GM12875 (cell line): ENCODE measurements at regions not wholly inside any gene's neighbourhood (a gene's known extent, or its start where the extent isn't known, plus 50 kb on each side); places are given as distances from the start of the nearest gene placed in this dataset.

Experiments used
- H3K4me3 ChIP-seq: one replicate; pipeline ENCODE4 v1.5.1; 2011; ENCODE audit warnings: low read depth, low read length, control low read depth
- CTCF ChIP-seq: IDR thresholded peaks from 2 replicates; pipeline ENCODE4 v1.5.1; 2011; ENCODE audit warnings: low read depth, mild to moderate bottlenecking, control low read depth, inconsistent platforms, low read length, moderate library complexity, borderline replicate concordance; ENCODE audit not compliant: insufficient read depth

GRCh38 chr10:123284022-123284421, 129.8 kb downstream of the BUB3 start:
- H3K4me3 ChIP-seq = no peak overlapping the region
- TF ChIP-seq CTCF = no peak

- no peak overlapping the region for H3K4me3 ChIP-seq
- TF ChIP-seq CTCF = no peak
Observed at GRCh38 chr10:123287594-123288247, 133.5 kb downstream of the BUB3 start.

DNA sequence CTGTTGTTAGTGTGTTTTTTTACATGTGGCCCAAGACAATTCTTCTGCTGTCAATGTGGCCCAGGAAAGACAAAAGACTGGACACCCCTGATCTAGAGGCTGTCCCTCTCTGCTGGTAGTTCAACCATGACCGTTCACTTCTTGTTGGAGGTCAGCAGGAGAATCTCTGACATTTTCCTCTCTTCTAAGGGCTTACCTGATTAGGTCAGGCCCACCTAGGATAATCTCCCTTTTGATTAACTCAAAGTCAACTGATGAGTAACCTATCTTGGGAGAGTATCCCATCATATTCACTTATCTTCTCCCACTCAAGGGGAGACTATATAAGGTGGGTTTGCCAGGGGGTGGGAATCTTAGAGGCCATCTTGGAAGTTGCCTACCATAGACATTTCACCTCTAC, 135.2 kb downstream of the BUB3 start:
- H3K4me3 ChIP-seq = no peak overlapping the region
- TF ChIP-seq CTCF = no peak

DNA sequence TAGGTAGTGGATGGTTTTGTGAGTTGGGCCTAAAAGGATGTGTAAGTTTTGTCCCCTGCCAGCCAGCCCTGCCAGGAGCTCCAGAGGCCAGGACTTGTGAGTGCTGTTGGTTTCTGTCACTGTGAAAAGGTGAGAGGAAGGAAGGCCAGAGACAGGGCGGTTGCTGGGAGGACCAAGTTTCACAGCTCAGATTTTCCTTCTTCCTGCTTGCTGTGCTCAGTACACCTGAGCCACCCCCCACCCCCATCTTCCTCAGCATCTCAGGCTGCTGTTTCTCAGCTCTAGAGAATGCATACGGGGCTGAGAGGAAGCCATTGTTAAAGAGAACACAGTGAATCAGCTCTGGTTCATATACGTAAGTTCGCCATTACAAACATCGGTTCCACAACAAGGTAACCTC, 139.9 kb downstream of the BUB3 start:
- no peak for TF ChIP-seq CTCF
- no peak overlapping the region for H3K4me3 ChIP-seq

GRCh38 chr10:123294886-123295285, 140.7 kb downstream of the BUB3 start:
- no peak overlapping the region for H3K4me3 ChIP-seq
- no peak for TF ChIP-seq CTCF

- no peak overlapping the region for H3K4me3 ChIP-seq
- TF ChIP-seq CTCF = no peak
Observed at GRCh38 chr10:123295644-123296043, 141.4 kb downstream of the BUB3 start.

- no peak for TF ChIP-seq CTCF
- no peak overlapping the region for H3K4me3 ChIP-seq
Observed at GRCh38 chr10:123297175-123297574, 143.0 kb downstream of the BUB3 start.
